ENCODE measurements at regions not wholly inside any gene's neighbourhood (a gene's known extent, or its start where the extent isn't known, plus 50 kb on each side); places are given as distances from the start of the nearest gene placed in this dataset.
"Not testable (repeated sequence)": the region's sequence is repeated elsewhere in the genome, so short reads cannot be mapped to it uniquely, and the experiment has no call there.

DNA sequence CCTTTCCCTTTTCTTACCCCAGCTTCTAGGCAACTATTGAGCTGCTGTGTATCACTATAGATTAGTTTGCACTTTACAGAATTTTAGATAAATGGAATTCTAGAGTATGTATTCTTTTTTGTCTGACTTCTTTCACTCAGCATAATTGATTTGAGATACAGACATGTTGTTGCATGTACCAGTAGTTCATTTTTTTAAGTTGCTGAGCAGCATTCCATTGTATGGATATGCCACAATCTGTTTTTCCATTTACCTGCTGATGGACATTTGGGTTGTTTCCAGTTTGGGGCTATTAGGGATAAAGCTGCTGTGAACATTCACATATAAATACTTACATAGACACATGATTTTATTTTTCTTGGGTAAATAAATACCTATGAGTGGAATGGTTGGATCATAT, 135.7 kb downstream of the IGF1 start:
- H3K4me1 Mint-ChIP-seq (ENCODE audit: low read depth) = no peaks in the 10 kb centered on the region

GRCh38 chr12:102343361-102344121, 136.8 kb downstream of the IGF1 start:
- intact Hi-C loops (cut with micrococcal nuclease) = no loop called here
- Mint-ChIP-seq H3K27ac (no peak overlapping the region), H3K36me3 (ENCODE audit: low read depth) (no peaks in the 10 kb centered on the region), H3K9me3 (no peaks in the 10 kb centered on the region), H3K4me3 (no peak overlapping the region), H3K27me3 (no peaks in the 10 kb centered on the region), H3K4me1 (ENCODE audit: low read depth) (no peaks in the 10 kb centered on the region)

More for the DNA sequence above, 135.7 kb downstream of the IGF1 start:
- H3K9me3 Mint-ChIP-seq = no peaks in the 10 kb centered on the region
- H3K27ac Mint-ChIP-seq = no peak overlapping the region
- H3K4me3 Mint-ChIP-seq = no peak overlapping the region
- H3K27me3 Mint-ChIP-seq = no peaks in the 10 kb centered on the region
- intact Hi-C loops (cut with micrococcal nuclease) = no loop called here
- no peaks in the 10 kb centered on the region for H3K36me3 Mint-ChIP-seq (ENCODE audit: low read depth)

DNA sequence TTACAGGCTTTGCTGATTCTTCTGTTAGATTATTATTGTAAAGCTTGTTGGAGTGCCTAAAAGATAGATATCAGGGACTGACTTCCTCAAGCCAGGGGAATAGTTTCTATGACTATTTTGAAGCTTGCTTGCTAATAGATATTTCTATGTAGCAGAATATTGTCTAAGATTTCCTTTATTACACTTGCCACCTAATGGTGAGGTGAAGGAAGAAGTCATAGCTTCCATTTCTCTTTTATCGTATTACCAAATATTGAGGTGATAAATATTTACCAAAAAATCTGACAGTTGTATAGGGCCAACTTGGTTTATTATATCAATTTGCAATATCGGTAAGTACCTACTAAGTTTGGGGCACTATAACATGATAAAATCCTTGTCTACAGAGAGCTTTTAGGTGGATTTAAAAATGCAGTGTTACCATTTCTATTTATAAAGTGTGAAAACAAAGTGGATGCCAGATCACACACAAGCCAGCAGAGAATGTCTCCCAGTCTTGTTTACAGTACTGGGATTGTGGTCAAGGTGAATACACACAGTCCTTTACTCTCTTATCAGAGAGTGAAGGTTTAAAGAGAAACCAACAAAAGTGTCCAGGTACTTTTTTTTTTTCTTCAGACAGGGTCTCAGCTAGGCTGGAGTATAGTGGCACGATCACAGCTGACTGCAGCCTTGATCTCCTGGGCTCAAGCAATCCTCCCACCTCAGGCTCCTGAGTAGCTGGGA, 137.9 kb downstream of the IGF1 start:
- no peak overlapping the region for H3K27ac Mint-ChIP-seq
- no peaks in the 10 kb centered on the region for H3K4me1 Mint-ChIP-seq (ENCODE audit: low read depth)
- H3K27me3 Mint-ChIP-seq = no peaks in the 10 kb centered on the region
- no peaks in the 10 kb centered on the region for H3K9me3 Mint-ChIP-seq
- H3K4me3 Mint-ChIP-seq = no peak overlapping the region
- intact Hi-C loops (cut with micrococcal nuclease) = no loop called here
- H3K36me3 Mint-ChIP-seq (ENCODE audit: low read depth) = no peaks in the 10 kb centered on the region

DNA sequence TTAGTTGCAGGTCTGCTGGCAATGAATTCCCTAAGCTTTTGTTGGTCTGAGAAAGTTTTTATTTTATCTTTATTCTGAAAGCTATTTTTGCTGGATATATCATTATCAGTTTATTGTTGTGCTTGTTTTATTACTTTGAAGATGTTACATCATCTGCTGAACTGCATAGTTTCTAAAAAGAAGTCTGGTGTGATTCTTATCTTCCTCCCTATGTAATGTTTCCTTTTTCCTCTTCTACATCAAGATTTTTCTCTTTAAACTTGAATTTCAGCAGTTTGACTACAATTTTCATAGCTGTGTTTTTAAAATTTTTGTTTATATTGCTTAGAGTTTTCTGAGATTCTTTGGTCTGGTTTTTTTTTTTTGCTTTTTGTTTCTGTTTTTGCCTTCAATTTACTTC, 137.1 kb upstream of the PMCH start:
- Mint-ChIP-seq H3K36me3 (ENCODE audit: low read depth) (no peaks in the 10 kb centered on the region), H3K4me1 (ENCODE audit: low read depth) (no peaks in the 10 kb centered on the region), H3K27ac (no peak overlapping the region), H3K9me3 (no peaks in the 10 kb centered on the region), H3K4me3 (no peak overlapping the region), H3K27me3 (no peaks in the 10 kb centered on the region)
- intact Hi-C loops (cut with micrococcal nuclease) = no loop called here

GRCh38 chr12:102331419-102331818, 133.8 kb upstream of the PMCH start:
- no peaks in the 10 kb centered on the region for H3K27me3 Mint-ChIP-seq
- H3K27ac Mint-ChIP-seq = no peak overlapping the region
- H3K36me3 Mint-ChIP-seq (ENCODE audit: low read depth) = no peaks in the 10 kb centered on the region
- intact Hi-C loops (cut with micrococcal nuclease) = no loop called here
- H3K4me3 Mint-ChIP-seq = no peak overlapping the region
- H3K9me3 Mint-ChIP-seq = no peaks in the 10 kb centered on the region
- H3K4me1 Mint-ChIP-seq (ENCODE audit: low read depth) = no peaks in the 10 kb centered on the region

GRCh38 chr12:102329883-102330282, 132.2 kb upstream of the PMCH start:
- intact Hi-C loops (cut with micrococcal nuclease) = no loop called here
- Mint-ChIP-seq H3K4me1 (ENCODE audit: low read depth) (no peaks in the 10 kb centered on the region), H3K27ac (no peak overlapping the region), H3K36me3 (ENCODE audit: low read depth) (no peaks in the 10 kb centered on the region), H3K9me3 (peaks cover 8% of the 10 kb centered on the region), H3K27me3 (no peaks in the 10 kb centered on the region), H3K4me3 (no peak overlapping the region)

- H3K4me1 Mint-ChIP-seq (ENCODE audit: low read depth) = no peaks in the 10 kb centered on the region
These were observed 129.3 kb upstream of the PMCH start for GRCh38 chr12:102326982-102327381.

DNA sequence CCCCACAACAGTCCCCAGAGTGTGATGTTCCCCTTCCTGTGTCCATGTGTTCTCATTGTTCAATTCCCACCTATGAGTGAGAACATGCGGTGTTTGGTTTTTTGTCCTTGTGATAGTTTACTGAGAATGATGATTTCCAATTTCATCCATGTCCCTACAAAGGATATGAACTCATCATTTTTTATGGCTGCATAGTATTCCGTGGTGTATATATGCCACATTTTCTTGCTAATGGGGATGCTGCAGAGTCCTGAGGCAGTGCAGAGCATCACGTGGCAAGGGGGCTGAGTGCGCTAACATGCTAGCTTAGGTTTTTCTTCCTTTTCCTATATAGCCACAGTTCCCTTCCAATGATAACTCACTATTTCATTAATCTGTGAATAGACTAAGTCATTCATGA, 127.5 kb upstream of the PMCH start:
- H3K27me3 Mint-ChIP-seq; H3K9me3 Mint-ChIP-seq; intact Hi-C loops (cut with micrococcal nuclease); H3K4me1 Mint-ChIP-seq (ENCODE audit: low read depth); H3K4me3 Mint-ChIP-seq; H3K36me3 Mint-ChIP-seq (ENCODE audit: low read depth); H3K27ac Mint-ChIP-seq: not testable (repeated sequence)

More at GRCh38 chr12:102326982-102327381, 129.3 kb upstream of the PMCH start:
- H3K27ac Mint-ChIP-seq = no peak overlapping the region
- intact Hi-C loops (cut with micrococcal nuclease) = no loop called here
- no peaks in the 10 kb centered on the region for H3K36me3 Mint-ChIP-seq (ENCODE audit: low read depth)
- H3K27me3 Mint-ChIP-seq = no peaks in the 10 kb centered on the region
- no peak overlapping the region for H3K4me3 Mint-ChIP-seq
- peaks cover 8% of the 10 kb centered on the region for H3K9me3 Mint-ChIP-seq

DNA sequence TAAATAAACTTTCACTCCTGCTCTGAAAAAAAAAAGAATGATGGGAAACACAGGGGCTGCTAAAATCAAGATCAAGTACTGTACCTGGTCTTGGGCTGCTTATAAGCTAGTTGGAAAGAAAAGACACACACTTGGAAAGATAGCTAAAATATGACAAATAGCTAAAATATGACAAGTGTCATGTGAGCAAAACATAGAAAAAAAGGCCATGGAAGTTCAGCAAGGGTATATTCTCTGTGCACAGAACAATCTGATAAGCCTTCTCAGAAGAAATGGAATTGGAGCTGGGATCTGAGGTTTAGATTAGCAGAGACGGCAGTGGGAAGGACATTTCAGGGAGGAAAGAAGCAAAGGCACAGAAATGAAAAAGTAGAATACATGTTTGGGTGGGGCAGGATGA, 126.2 kb upstream of the PMCH start:
- no peak overlapping the region for H3K27ac Mint-ChIP-seq
- H3K27me3 Mint-ChIP-seq = no peaks in the 10 kb centered on the region
- intact Hi-C loops (cut with micrococcal nuclease) = no loop called here
- H3K4me3 Mint-ChIP-seq = no peak overlapping the region
- H3K4me1 Mint-ChIP-seq (ENCODE audit: low read depth) = no peaks in the 10 kb centered on the region
- H3K9me3 Mint-ChIP-seq = peaks cover 8% of the 10 kb centered on the region
- no peaks in the 10 kb centered on the region for H3K36me3 Mint-ChIP-seq (ENCODE audit: low read depth)

DNA sequence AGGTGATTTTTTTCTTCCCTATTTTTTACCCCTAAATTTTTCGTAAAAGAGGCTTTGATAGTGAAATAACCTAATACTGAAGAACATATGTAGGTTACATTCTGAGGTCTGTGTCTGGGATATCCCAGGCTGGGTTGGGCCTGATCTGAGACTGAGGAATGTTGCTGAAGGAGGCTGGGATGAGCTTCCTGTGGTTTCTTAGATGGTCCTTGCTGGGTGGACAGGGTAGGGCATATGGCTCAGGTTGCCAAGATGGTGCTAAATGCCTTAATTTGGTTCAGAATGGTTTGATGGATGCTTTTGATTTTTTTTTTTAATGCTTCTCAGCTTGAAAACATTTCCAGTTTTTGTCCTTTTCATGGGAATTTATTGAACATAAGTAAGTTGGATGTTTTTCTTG, 124.6 kb upstream of the PMCH start:
- peaks cover 8% of the 10 kb centered on the region for H3K9me3 Mint-ChIP-seq
- no peaks in the 10 kb centered on the region for H3K36me3 Mint-ChIP-seq (ENCODE audit: low read depth)

GRCh38 chr12:102321305-102322082, 123.9 kb upstream of the PMCH start:
- Mint-ChIP-seq H3K9me3 (peaks cover 8% of the 10 kb centered on the region), H3K36me3 (ENCODE audit: low read depth) (no peaks in the 10 kb centered on the region), H3K27ac (no peak overlapping the region), H3K27me3 (no peaks in the 10 kb centered on the region), H3K4me3 (no peak overlapping the region), H3K4me1 (ENCODE audit: low read depth) (no peaks in the 10 kb centered on the region)
- intact Hi-C loops (cut with micrococcal nuclease) = no loop called here

More for the DNA sequence above, 124.6 kb upstream of the PMCH start:
- intact Hi-C loops (cut with micrococcal nuclease) = no loop called here
- H3K27me3 Mint-ChIP-seq = no peaks in the 10 kb centered on the region
- H3K4me1 Mint-ChIP-seq (ENCODE audit: low read depth) = no peaks in the 10 kb centered on the region
- H3K27ac Mint-ChIP-seq = no peak overlapping the region
- no peak overlapping the region for H3K4me3 Mint-ChIP-seq

DNA sequence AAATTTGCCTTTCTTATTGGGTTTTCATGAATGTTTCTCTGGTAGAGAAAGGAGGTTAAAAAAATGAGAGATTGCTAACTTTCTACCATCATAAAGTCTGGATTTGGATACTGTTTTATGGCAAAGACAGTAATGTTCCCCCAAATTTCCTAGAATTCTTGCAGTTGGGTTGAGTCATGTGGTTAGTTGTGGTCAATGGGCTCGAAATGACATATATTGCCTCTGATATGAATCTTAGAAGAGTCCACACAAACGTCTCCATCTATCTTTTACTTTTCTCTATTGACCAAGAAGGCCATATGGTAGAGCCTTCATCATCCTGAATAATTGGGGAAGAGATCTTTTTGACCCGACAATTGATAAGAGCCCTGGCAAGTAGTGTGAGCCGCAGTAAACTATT, 119.5 kb upstream of the PMCH start:
- H3K27ac Mint-ChIP-seq = no peak overlapping the region
- H3K9me3 Mint-ChIP-seq = no peaks in the 10 kb centered on the region
- intact Hi-C loops (cut with micrococcal nuclease) = no loop called here
- H3K4me3 Mint-ChIP-seq = no peak overlapping the region
- H3K36me3 Mint-ChIP-seq (ENCODE audit: low read depth) = no peaks in the 10 kb centered on the region
- no peaks in the 10 kb centered on the region for H3K27me3 Mint-ChIP-seq
- H3K4me1 Mint-ChIP-seq (ENCODE audit: low read depth) = no peaks in the 10 kb centered on the region

DNA sequence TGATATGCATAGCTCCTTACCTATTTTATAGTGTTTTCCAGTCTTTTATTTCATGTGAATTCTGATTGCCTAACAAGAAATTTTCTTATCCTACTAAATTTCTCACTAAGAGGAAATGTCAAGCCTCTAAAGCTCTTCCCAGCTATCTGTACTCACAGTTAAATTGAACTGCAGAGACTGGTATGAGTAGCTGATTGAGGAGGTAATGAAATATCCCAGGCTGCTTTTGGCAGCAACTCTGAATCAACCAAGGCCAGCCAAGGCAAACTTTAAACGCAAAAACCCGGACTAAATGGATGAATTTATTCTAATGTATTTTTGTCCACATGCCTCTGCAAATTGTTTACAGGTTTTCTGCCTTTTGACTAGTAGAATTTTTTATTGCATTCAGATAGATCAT, 119.1 kb upstream of the PMCH start:
- no peak overlapping the region for H3K27ac Mint-ChIP-seq
- H3K4me1 Mint-ChIP-seq (ENCODE audit: low read depth) = no peaks in the 10 kb centered on the region
- H3K9me3 Mint-ChIP-seq = no peaks in the 10 kb centered on the region
- H3K27me3 Mint-ChIP-seq = no peaks in the 10 kb centered on the region
- H3K36me3 Mint-ChIP-seq (ENCODE audit: low read depth) = no peaks in the 10 kb centered on the region
- intact Hi-C loops (cut with micrococcal nuclease) = no loop called here
- H3K4me3 Mint-ChIP-seq = no peak overlapping the region

DNA sequence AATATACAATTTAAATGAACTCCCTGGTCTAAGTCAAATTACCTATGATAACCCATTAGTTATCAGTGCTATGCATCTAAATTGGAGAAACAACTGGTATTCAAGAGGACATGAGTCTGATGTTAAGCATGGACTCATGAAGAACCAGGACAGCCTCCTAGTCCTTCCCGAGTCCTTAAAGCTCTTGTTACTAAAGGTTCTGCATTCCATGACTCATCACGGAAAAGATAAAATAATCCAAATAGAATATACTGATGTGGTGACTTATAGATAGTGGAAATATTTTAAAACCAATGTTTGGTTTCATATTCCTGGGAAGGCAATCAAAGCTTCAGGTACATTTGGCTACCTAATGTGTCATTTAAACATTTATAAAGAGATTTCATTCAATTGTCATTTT, 117.2 kb upstream of the PMCH start:
- no peaks in the 10 kb centered on the region for H3K36me3 Mint-ChIP-seq (ENCODE audit: low read depth)
- no peak overlapping the region for H3K27ac Mint-ChIP-seq
- H3K4me3 Mint-ChIP-seq = no peak overlapping the region
- H3K4me1 Mint-ChIP-seq (ENCODE audit: low read depth) = no peaks in the 10 kb centered on the region
- H3K27me3 Mint-ChIP-seq = no peaks in the 10 kb centered on the region
- intact Hi-C loops (cut with micrococcal nuclease) = no loop called here
- no peaks in the 10 kb centered on the region for H3K9me3 Mint-ChIP-seq
